ENCODE measurements at regions not wholly inside any gene's neighbourhood (a gene's known extent, or its start where the extent isn't known, plus 50 kb on each side); places are given as distances from the start of the nearest gene placed in this dataset.

GRCh38 chr6:1472643-1473042 lies 83.3 kb downstream of the FOXF2 start:
- TF ChIP-seq CTCF (IDR thresholded peaks at IDR 0.05): no peak
- H3K27ac Mint-ChIP-seq (ENCODE audit: unreplicated experiment): no peak overlapping the region
- no peak for DNase-seq (ENCODE audit: extremely low spot score, unreplicated experiment)
- peaks cover 2% of the 10 kb centered on the region for H3K9me3 Mint-ChIP-seq (ENCODE audit: unreplicated experiment)
- no peaks in the 10 kb centered on the region for H3K36me3 Mint-ChIP-seq (ENCODE audit: unreplicated experiment)
- H3K4me3 Mint-ChIP-seq (ENCODE audit: unreplicated experiment): no peak overlapping the region
- H3K4me1 Mint-ChIP-seq (ENCODE audit: unreplicated experiment): peaks cover 35% of the 10 kb centered on the region
- no peaks in the 10 kb centered on the region for H3K27me3 Mint-ChIP-seq (ENCODE audit: unreplicated experiment)

GRCh38 chr6:1473166-1473565 lies 83.8 kb downstream of the FOXF2 start:
- no peak for TF ChIP-seq CTCF (IDR thresholded peaks at IDR 0.05)
- Mint-ChIP-seq H3K4me1 (ENCODE audit: unreplicated experiment) (peaks cover 37% of the 10 kb centered on the region), H3K4me3 (ENCODE audit: unreplicated experiment) (no peak overlapping the region), H3K27ac (ENCODE audit: unreplicated experiment) (no peak overlapping the region), H3K9me3 (ENCODE audit: unreplicated experiment) (peaks cover 3% of the 10 kb centered on the region), H3K27me3 (ENCODE audit: unreplicated experiment) (no peaks in the 10 kb centered on the region), H3K36me3 (ENCODE audit: unreplicated experiment) (no peaks in the 10 kb centered on the region)
- DNase-seq (ENCODE audit: extremely low spot score, unreplicated experiment): no peak

- TF ChIP-seq CTCF (IDR thresholded peaks at IDR 0.05): no peak
- Mint-ChIP-seq H3K27ac (ENCODE audit: unreplicated experiment) (no peak overlapping the region), H3K4me1 (ENCODE audit: unreplicated experiment) (peaks cover 41% of the 10 kb centered on the region), H3K36me3 (ENCODE audit: unreplicated experiment) (no peaks in the 10 kb centered on the region), H3K9me3 (ENCODE audit: unreplicated experiment) (peaks cover 3% of the 10 kb centered on the region), H3K27me3 (ENCODE audit: unreplicated experiment) (no peaks in the 10 kb centered on the region), H3K4me3 (ENCODE audit: unreplicated experiment) (no peak overlapping the region)
- DNase-seq (ENCODE audit: extremely low spot score, unreplicated experiment): no peak
Observed at GRCh38 chr6:1473598-1473997, 84.2 kb downstream of the FOXF2 start.

GRCh38 chr6:1474205-1474604 lies 84.8 kb downstream of the FOXF2 start:
- no peak for TF ChIP-seq CTCF (IDR thresholded peaks at IDR 0.05)
- no peak for DNase-seq (ENCODE audit: extremely low spot score, unreplicated experiment)
- H3K9me3 Mint-ChIP-seq (ENCODE audit: unreplicated experiment): peaks cover 3% of the 10 kb centered on the region
- H3K4me3 Mint-ChIP-seq (ENCODE audit: unreplicated experiment): no peak overlapping the region
- H3K36me3 Mint-ChIP-seq (ENCODE audit: unreplicated experiment): no peaks in the 10 kb centered on the region
- H3K4me1 Mint-ChIP-seq (ENCODE audit: unreplicated experiment): peaks cover 47% of the 10 kb centered on the region
- no peak overlapping the region for H3K27ac Mint-ChIP-seq (ENCODE audit: unreplicated experiment)
- no peaks in the 10 kb centered on the region for H3K27me3 Mint-ChIP-seq (ENCODE audit: unreplicated experiment)

- Mint-ChIP-seq H3K27me3 (ENCODE audit: unreplicated experiment) (no peaks in the 10 kb centered on the region), H3K4me3 (ENCODE audit: unreplicated experiment) (no peak overlapping the region), H3K9me3 (ENCODE audit: unreplicated experiment) (peaks cover 3% of the 10 kb centered on the region), H3K36me3 (ENCODE audit: unreplicated experiment) (no peaks in the 10 kb centered on the region), H3K4me1 (ENCODE audit: unreplicated experiment) (peaks cover 56% of the 10 kb centered on the region), H3K27ac (ENCODE audit: unreplicated experiment) (no peak overlapping the region)
- TF ChIP-seq CTCF (IDR thresholded peaks at IDR 0.05): no peak
- DNase-seq (ENCODE audit: extremely low spot score, unreplicated experiment): no peak
Observed at GRCh38 chr6:1475174-1475573, 85.8 kb downstream of the FOXF2 start.

All from osteocyte (in vitro differentiated cells).